Lung (tissue), 11 donors: ENCODE measurements at regions not wholly inside any gene's neighbourhood (a gene's known extent, or its start where the extent isn't known, plus 50 kb on each side); places are given as distances from the start of the nearest gene placed in this dataset.

Experiments used
- ATAC-seq: fragments of 200-7000 bp; cut with Tn5 transposase; one replicate; pipeline ENCODE4 v1.9.1; 2020; ENCODE audit warnings: moderate number of reproducible peaks; ENCODE audit not compliant: insufficient read depth, low FRiP score
- DNase-seq, 3 donors: peaks; one replicate each; pipeline ENCODE4 v3.0.0-alpha.2; 2013 to 2017
- H3K27ac ChIP-seq, 2 donors: one replicate each; pipeline ENCODE4 v1.5.1; 2013; ENCODE audit warnings: mild to moderate bottlenecking in 2 of 2, moderate library complexity in 2 of 2, control low read depth in 1 of 2, inconsistent platforms in 1 of 2, low read depth in 1 of 2, low read length in 1 of 2
- H3K27me3 ChIP-seq, 3 donors: one replicate each; pipeline ENCODE4 v1.5.1; 2013; ENCODE audit warnings: low read length in 2 of 3; ENCODE audit not compliant: control insufficient read depth in 3 of 3, insufficient read depth in 3 of 3
- H3K36me3 ChIP-seq, 4 donors: one replicate each; pipeline ENCODE4 v1.5.1; 2013; ENCODE audit warnings: low read length in 4 of 4, mild to moderate bottlenecking in 1 of 4, moderate library complexity in 1 of 4; ENCODE audit not compliant: control insufficient read depth in 4 of 4, insufficient read depth in 4 of 4
- H3K4me1 ChIP-seq, 5 donors: one replicate each; pipeline ENCODE4 v1.5.1; 2013; ENCODE audit warnings: low read length in 5 of 5, mild to moderate bottlenecking in 2 of 5, moderate library complexity in 1 of 5; ENCODE audit not compliant: control insufficient read depth in 5 of 5, insufficient read depth in 5 of 5
- H3K4me3 ChIP-seq: one replicate; pipeline ENCODE4 v1.5.1; 2013; ENCODE audit warnings: mild to moderate bottlenecking, control low read depth, moderate library complexity
- H3K9ac ChIP-seq, 2 donors: one replicate each; pipeline ENCODE4 v1.5.1; 2013; ENCODE audit warnings: low read length in 2 of 2, control low read depth in 1 of 2; ENCODE audit not compliant: insufficient read depth in 1 of 2
- H3K9me3 ChIP-seq, 4 donors: one replicate each; pipeline ENCODE4 v1.5.1; 2013; ENCODE audit warnings: low read length in 3 of 4, mild to moderate bottlenecking in 1 of 4, moderate library complexity in 1 of 4; ENCODE audit not compliant: control insufficient read depth in 4 of 4, insufficient read depth in 3 of 4
- WGBS, 2 donors: extraction: QIAGEN DNeasy Blood & Tissue Kit; methylation state at CpG; one replicate each; pipeline ENCODE4 v1.1.7; 2013; 5-methylcytosine and 5-hydroxymethylcytosine counted together
- TF ChIP-seq, protein P1 (sequence below): IDR thresholded peaks from 2 replicates; pipeline ENCODE4 v1.5.1; 2012; ENCODE audit warnings: mild to moderate bottlenecking; ENCODE audit errors: control extremely low read depth, extremely low read depth
- donor health status: control.
- donor health status: control.
- donor health status: Bipolar disorder and iron deficiency.
- donor health status: healthy.
- donor health status: DM: yes; HTN: yes; CAD: no.

DNA sequence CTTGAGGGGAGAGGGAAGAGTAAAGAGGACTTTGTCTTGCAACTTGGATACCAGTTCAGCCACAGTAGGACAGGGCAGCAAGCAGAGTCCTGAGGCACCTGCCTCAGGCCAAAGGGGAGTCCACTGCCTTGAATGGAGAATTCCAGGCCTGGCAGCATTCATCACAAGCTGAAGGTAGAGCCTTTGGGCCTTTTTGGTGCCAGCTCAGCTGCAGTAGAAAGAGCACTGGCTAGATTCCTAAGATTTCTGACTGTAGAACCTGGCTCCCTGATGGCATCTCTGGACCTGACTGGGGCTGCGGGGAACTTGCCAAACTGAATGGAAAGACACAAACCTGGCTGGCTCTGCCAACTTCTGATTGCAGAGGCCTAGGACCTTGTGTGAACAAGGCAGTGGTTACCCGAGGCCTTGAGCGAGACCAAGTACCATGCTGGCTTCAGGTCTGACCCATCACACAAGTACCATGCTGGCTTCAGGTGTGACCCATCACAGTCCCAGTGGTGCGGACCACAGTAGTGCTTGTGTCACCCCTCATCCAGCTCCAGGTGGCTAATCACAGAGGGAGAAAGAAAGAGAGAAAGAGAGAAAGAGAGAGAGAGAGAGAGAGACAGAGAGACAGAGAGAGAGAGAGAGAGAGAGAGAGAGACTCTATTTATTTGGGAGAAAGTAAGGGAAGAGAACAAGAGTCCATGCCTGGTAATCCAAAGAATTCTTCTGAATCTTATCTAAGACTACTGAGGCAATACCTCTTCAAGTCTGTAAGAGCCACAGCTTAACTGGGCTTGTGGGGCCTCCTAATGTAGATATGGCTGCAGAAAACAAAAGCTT, 137.6 kb upstream of the SPIN4 start:
- no peak for DNase-seq
- H3K27ac ChIP-seq: no peak overlapping the region

DNA sequence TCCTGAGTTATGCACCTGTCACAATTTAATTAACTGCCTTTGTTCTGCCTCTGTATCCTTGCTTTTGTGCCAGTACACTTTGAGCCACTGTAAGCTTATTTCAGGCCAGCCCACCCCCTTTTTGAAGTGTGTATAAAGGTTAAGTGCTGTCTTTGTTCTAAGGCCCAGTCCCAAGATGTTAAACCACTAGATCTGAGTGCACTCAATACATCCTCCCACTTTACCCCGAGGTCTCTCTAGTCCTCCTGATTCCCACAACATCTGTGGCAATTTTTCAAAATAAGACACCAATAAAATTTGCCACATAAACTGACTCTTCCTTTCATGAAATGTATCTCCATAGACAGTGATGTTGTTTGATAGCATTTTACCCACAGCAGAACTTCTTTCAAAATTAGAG, 124.1 kb upstream of the SPIN4 start:
- ATAC-seq: no peak
- H3K9me3 ChIP-seq: peaks cover 0 to 25% (median 15%) of the 10 kb centered on the region in 4 donors
- TF ChIP-seq, protein P1, sequence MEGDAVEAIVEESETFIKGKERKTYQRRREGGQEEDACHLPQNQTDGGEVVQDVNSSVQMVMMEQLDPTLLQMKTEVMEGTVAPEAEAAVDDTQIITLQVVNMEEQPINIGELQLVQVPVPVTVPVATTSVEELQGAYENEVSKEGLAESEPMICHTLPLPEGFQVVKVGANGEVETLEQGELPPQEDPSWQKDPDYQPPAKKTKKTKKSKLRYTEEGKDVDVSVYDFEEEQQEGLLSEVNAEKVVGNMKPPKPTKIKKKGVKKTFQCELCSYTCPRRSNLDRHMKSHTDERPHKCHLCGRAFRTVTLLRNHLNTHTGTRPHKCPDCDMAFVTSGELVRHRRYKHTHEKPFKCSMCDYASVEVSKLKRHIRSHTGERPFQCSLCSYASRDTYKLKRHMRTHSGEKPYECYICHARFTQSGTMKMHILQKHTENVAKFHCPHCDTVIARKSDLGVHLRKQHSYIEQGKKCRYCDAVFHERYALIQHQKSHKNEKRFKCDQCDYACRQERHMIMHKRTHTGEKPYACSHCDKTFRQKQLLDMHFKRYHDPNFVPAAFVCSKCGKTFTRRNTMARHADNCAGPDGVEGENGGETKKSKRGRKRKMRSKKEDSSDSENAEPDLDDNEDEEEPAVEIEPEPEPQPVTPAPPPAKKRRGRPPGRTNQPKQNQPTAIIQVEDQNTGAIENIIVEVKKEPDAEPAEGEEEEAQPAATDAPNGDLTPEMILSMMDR: no peak

More for the DNA sequence above, 137.6 kb upstream of the SPIN4 start:
- Histone ChIP-seq H3K36me3 (peaks cover 0 to 1% (median 0%) of the 10 kb centered on the region in 4 donors), H3K9ac (no peak overlapping the region), H3K4me1 (no peaks in the 10 kb centered on the region), H3K27me3 (no peaks in the 10 kb centered on the region), H3K4me3 (no peak overlapping the region), H3K9me3 (peaks cover 0 to 12% (median 2%) of the 10 kb centered on the region in 4 donors)
- 84 to 98% methylated on average over 4 of the region's 4 CpGs for WGBS, 2 donors
- no peak for ATAC-seq
- TF ChIP-seq, protein P1: no peak

DNA sequence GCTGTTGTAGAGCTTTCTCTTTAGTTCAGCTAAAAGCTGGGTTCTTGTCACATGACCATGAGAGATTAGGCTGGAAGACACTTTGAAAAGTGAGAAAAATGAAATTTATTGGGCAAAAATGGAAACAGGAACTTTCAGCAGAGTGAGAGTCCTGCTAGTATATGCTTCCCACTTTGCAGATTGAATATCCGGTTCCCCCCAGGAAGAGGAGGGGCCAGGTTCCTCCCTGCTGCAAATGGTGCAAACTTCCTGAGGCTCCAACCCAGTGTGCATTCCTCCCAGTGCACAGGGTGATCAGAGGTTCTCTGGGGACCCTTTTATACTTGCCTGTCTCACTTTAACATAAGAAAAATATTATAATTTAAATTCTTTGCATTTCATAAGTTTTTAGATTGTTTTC, 119.9 kb upstream of the SPIN4 start:
- ATAC-seq: no peak
- TF ChIP-seq, protein P1: no peak
- 30 to 49% methylated on average over 1 of the region's 1 CpG for WGBS, 2 donors

More for the DNA sequence above, 124.1 kb upstream of the SPIN4 start:
- H3K27me3 ChIP-seq: peaks cover 0 to 3% (median 0%) of the 10 kb centered on the region in 3 donors
- peaks cover 0 to 7% (median 1%) of the 10 kb centered on the region in 4 donors for H3K36me3 ChIP-seq
- 81 to 89% methylated on average over 1 of the region's 1 CpG for WGBS, 2 donors
- H3K4me3 ChIP-seq: peak overlapping the region; percentile 9
- H3K9ac ChIP-seq: no peak overlapping the region
- H3K4me1 ChIP-seq: no peaks in the 10 kb centered on the region
- DNase-seq: peak in 1 of 3 donors; percentile 2
- no peak overlapping the region for H3K27ac ChIP-seq

More for the DNA sequence above, 119.9 kb upstream of the SPIN4 start:
- Histone ChIP-seq H3K27me3 (peaks cover 0 to 3% (median 0%) of the 10 kb centered on the region in 3 donors), H3K36me3 (peaks cover 0 to 7% (median 0%) of the 10 kb centered on the region in 4 donors), H3K9me3 (peaks cover 0 to 34% (median 11%) of the 10 kb centered on the region in 4 donors), H3K9ac (no peak overlapping the region), H3K27ac (no peak overlapping the region), H3K4me1 (no peaks in the 10 kb centered on the region), H3K4me3 (no peak overlapping the region)
- DNase-seq: no peak
